Progenitor cell of endocrine pancreas (in vitro differentiated cells): ENCODE measurements at regions not wholly inside any gene's neighbourhood (a gene's known extent, or its start where the extent isn't known, plus 50 kb on each side); places are given as distances from the start of the nearest gene placed in this dataset.

Experiments
- DNase-seq: peaks from one replicate; pipeline ENCODE4 v3.0.0; 2021; ENCODE audit warnings: low spot score; ENCODE audit not compliant: unreplicated experiment
- H3K27ac Mint-ChIP-seq: 2 replicates; pipeline ENCODE4 v1.8.0; 2021; ENCODE audit warnings: mild to moderate bottlenecking, moderate library complexity, mixed read lengths
- H3K27me3 Mint-ChIP-seq: 2 replicates; pipeline ENCODE4 v1.8.0; 2021; ENCODE audit warnings: mixed read lengths
- H3K36me3 Mint-ChIP-seq: 2 replicates; pipeline ENCODE4 v1.8.0; 2022; ENCODE audit warnings: mixed read lengths; ENCODE audit not compliant: insufficient read depth
- H3K4me1 Mint-ChIP-seq: 2 replicates; pipeline ENCODE4 v1.8.0; 2021; ENCODE audit warnings: low read depth, mixed read lengths
- H3K4me3 Mint-ChIP-seq: 2 replicates; pipeline ENCODE4 v1.8.0; 2021; ENCODE audit warnings: low read depth, mild to moderate bottlenecking, moderate library complexity, mixed read lengths
- H3K9me3 Mint-ChIP-seq: 2 replicates; pipeline ENCODE4 v1.8.0; 2021; ENCODE audit warnings: low read depth, mixed read lengths
- CTCF ChIP-seq: fragments of 200-600 bp; sonication (generic); IDR thresholded peaks from one replicate; pipeline ENCODE4 v1.5.0; 2021; ENCODE audit warnings: antibody characterized with exemption, mild to moderate bottlenecking; ENCODE audit not compliant: unreplicated experiment

- H3K4me1 Mint-ChIP-seq = no peaks in the 10 kb centered on the region
- TF ChIP-seq CTCF = no peak
- no peaks in the 10 kb centered on the region for H3K36me3 Mint-ChIP-seq
- DNase-seq = no peak
- no peak overlapping the region for H3K27ac Mint-ChIP-seq
- H3K27me3 Mint-ChIP-seq = peaks cover 22% of the 10 kb centered on the region
- no peaks in the 10 kb centered on the region for H3K9me3 Mint-ChIP-seq
- H3K4me3 Mint-ChIP-seq = no peak overlapping the region
These were observed 101.4 kb upstream of the TARS1 start for GRCh38 chr5:33339413-33339812.

GRCh38 chr5:33340195-33340594 lies 100.6 kb upstream of the TARS1 start:
- Mint-ChIP-seq H3K4me1 (no peaks in the 10 kb centered on the region), H3K36me3 (no peaks in the 10 kb centered on the region), H3K9me3 (no peaks in the 10 kb centered on the region), H3K4me3 (no peak overlapping the region), H3K27me3 (peaks cover 18% of the 10 kb centered on the region), H3K27ac (no peak overlapping the region)
- no peak for DNase-seq
- no peak for TF ChIP-seq CTCF

GRCh38 chr5:33341351-33341750 lies 99.4 kb upstream of the TARS1 start:
- no peak overlapping the region for H3K27ac Mint-ChIP-seq
- peaks cover 18% of the 10 kb centered on the region for H3K27me3 Mint-ChIP-seq
- DNase-seq = no peak
- H3K4me1 Mint-ChIP-seq = no peaks in the 10 kb centered on the region
- no peak overlapping the region for H3K4me3 Mint-ChIP-seq
- TF ChIP-seq CTCF = no peak
- H3K36me3 Mint-ChIP-seq = no peaks in the 10 kb centered on the region
- no peaks in the 10 kb centered on the region for H3K9me3 Mint-ChIP-seq

GRCh38 chr5:33343676-33344327 lies 97.0 kb upstream of the TARS1 start:
- TF ChIP-seq CTCF = no peak
- H3K36me3 Mint-ChIP-seq = no peaks in the 10 kb centered on the region
- peaks cover 9% of the 10 kb centered on the region for H3K27me3 Mint-ChIP-seq
- no peak for DNase-seq
- H3K4me1 Mint-ChIP-seq = no peaks in the 10 kb centered on the region
- H3K9me3 Mint-ChIP-seq = no peaks in the 10 kb centered on the region
- H3K4me3 Mint-ChIP-seq = no peak overlapping the region
- no peak overlapping the region for H3K27ac Mint-ChIP-seq

GRCh38 chr5:33346534-33346933 lies 94.2 kb upstream of the TARS1 start:
- Mint-ChIP-seq H3K36me3 (no peaks in the 10 kb centered on the region), H3K4me3 (no peak overlapping the region), H3K4me1 (no peaks in the 10 kb centered on the region), H3K27ac (no peak overlapping the region), H3K9me3 (no peaks in the 10 kb centered on the region), H3K27me3 (no peaks in the 10 kb centered on the region)
- no peak for DNase-seq
- TF ChIP-seq CTCF = no peak
